HG03354 (cell line): ENCODE measurements at regions not wholly inside any gene's neighbourhood (a gene's known extent, or its start where the extent isn't known, plus 50 kb on each side); places are given as distances from the start of the nearest gene placed in this dataset.
A peak's percentile ranks its signal among the peaks of the same experiment; 100 is the strongest.

Experiments used
- ATAC-seq: cut with Tn5 transposase; IDR thresholded peaks from one replicate; pipeline ENCODE4 v1.9.1; 2021; ENCODE audit warnings: mild to moderate bottlenecking; ENCODE audit not compliant: unreplicated experiment, poor library complexity, severe bottlenecking

- ATAC-seq: no peak
Measured at GRCh38 chrX:39159921-39160507, 358.8 kb downstream of the MID1IP1 start.

- ATAC-seq: no peak
Measured at GRCh38 chrX:39161611-39162255, 360.5 kb downstream of the MID1IP1 start.

- no peak for ATAC-seq
Measured at GRCh38 chrX:39162322-39162735, 361.1 kb downstream of the MID1IP1 start.

GRCh38 chrX:39163581-39164126 is 362.4 kb downstream of the MID1IP1 start:
- no peak for ATAC-seq

- ATAC-seq: no peak
Measured at GRCh38 chrX:39164212-39164611, 363.0 kb downstream of the MID1IP1 start.

GRCh38 chrX:39165185-39165584 is 363.9 kb downstream of the MID1IP1 start:
- ATAC-seq: no peak

GRCh38 chrX:39165773-39166172 is 364.5 kb downstream of the MID1IP1 start:
- ATAC-seq: no peak

GRCh38 chrX:39167791-39168190 is 366.5 kb downstream of the MID1IP1 start:
- ATAC-seq: peak; percentile 78

GRCh38 chrX:39168609-39169008 is 367.4 kb downstream of the MID1IP1 start:
- no peak for ATAC-seq

- no peak for ATAC-seq
Measured at GRCh38 chrX:39169976-39170375, 368.7 kb downstream of the MID1IP1 start.

- no peak for ATAC-seq
Measured at GRCh38 chrX:39170464-39170863, 369.2 kb downstream of the MID1IP1 start.

- no peak for ATAC-seq
Measured at GRCh38 chrX:39171686-39172085, 370.4 kb downstream of the MID1IP1 start.

- no peak for ATAC-seq
Measured at GRCh38 chrX:39174241-39174771, 373.0 kb downstream of the MID1IP1 start.

GRCh38 chrX:39174772-39175417 is 373.6 kb downstream of the MID1IP1 start:
- ATAC-seq: peak; percentile 42

GRCh38 chrX:39175418-39176057 is 374.3 kb downstream of the MID1IP1 start:
- no peak for ATAC-seq

- no peak for ATAC-seq
Measured at GRCh38 chrX:39176105-39176504, 374.8 kb downstream of the MID1IP1 start.

GRCh38 chrX:39189431-39189830 is 388.2 kb downstream of the MID1IP1 start:
- no peak for ATAC-seq

GRCh38 chrX:39194673-39195072 is 393.4 kb downstream of the MID1IP1 start:
- no peak for ATAC-seq

- ATAC-seq: no peak
Measured at GRCh38 chrX:39195156-39195555, 393.9 kb downstream of the MID1IP1 start.
